Mesodermal cell (in vitro differentiated cells): ENCODE measurements at regions not wholly inside any gene's neighbourhood (a gene's known extent, or its start where the extent isn't known, plus 50 kb on each side); places are given as distances from the start of the nearest gene placed in this dataset.
"Not testable (repeated sequence)": the region's sequence is repeated elsewhere in the genome, so short reads cannot be mapped to it uniquely, and the experiment has no call there.

Experiments
- H3K27ac ChIP-seq: 2 replicates; pipeline ENCODE4 v1.7.0; 2013; ENCODE audit warnings: mild to moderate bottlenecking, low read depth, low read length, moderate library complexity; ENCODE audit not compliant: severe bottlenecking
- H3K36me3 ChIP-seq: 2 replicates; pipeline ENCODE4 v1.7.1; 2013; ENCODE audit warnings: mild to moderate bottlenecking, low read length, moderate library complexity; ENCODE audit not compliant: control insufficient read depth, insufficient read depth
- H3K4me1 ChIP-seq: one replicate; pipeline ENCODE4 v1.7.1; 2013; ENCODE audit warnings: mild to moderate bottlenecking, low read length; ENCODE audit not compliant: insufficient read depth, control insufficient read depth, poor library complexity, severe bottlenecking
- H3K4me3 ChIP-seq: 2 replicates; pipeline ENCODE4 v1.7.0; 2013; ENCODE audit warnings: low read length, control low read depth, mild to moderate bottlenecking; ENCODE audit not compliant: insufficient read depth, poor library complexity, severe bottlenecking; ENCODE audit errors: extremely low read depth
- H3K9me3 ChIP-seq: 2 replicates; pipeline ENCODE4 v1.7.1; 2013; ENCODE audit warnings: mild to moderate bottlenecking, low read length, moderate library complexity; ENCODE audit not compliant: control insufficient read depth
- WGBS, 2 experiments: methylation state at CpG; one replicate each; pipeline ENCODE4 v1.1.5; 2013; ENCODE audit warnings: missing lambda C conversion rate in 2 of 2; ENCODE audit not compliant: insufficient coverage in 2 of 2; 5-methylcytosine and 5-hydroxymethylcytosine counted together

DNA sequence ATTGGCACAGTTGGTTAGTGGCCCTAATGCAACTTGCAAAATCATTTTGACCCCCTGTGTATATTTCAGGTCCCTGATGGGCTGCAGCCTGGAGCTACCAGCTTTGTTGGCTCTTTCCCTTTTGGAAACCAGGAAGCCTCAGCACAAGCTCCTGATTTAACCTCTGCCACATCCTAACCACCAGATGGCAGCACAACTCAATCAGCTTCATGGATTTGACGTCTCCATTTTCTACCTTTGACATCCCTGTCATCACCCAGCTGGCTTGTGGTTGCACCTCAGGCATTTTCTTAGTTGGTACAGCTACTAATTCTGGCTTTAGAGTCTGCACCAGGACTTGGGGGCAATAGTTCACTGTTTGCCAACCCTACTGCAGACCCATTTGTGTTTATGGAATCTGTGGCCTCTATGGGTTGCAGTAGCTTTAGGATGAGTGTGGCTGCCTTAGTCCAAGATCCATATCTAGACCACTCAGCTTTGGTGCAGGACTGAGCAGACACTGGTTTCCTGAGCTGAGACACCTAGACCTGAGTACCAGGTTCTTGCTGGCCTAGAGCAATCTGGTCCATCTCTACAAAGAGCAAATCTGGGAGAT, 456.2 kb downstream of the REEP3 start:
- Histone ChIP-seq H3K9me3 (no peaks in the 10 kb centered on the region), H3K27ac (no peak overlapping the region), H3K4me1 (no peaks in the 10 kb centered on the region), H3K4me3 (no peak overlapping the region), H3K36me3 (no peaks in the 10 kb centered on the region)
- WGBS, 2 experiments = 8 to 10% methylated on average over 1 of the region's 1 CpG

DNA sequence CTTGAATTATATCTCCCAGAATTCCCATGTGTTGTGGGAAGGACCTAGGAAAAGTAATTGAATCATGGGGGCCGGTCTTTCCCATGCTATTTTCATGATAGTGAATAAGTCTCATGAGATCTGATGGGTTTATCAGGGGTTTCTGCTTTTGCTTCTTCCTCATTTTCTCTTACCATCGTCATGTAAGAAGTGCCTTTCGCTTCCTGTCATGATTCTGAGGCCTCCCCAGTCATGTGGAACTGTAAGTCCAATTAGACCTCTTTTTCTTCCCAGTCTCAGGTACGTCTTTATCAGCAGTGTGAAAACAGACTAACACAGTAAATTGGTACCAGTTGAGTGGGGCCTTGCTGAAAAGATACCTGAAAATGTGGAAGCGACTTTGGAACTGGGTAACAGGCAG, 459.7 kb downstream of the REEP3 start:
- H3K36me3 ChIP-seq, H3K4me3 ChIP-seq, H3K4me1 ChIP-seq, H3K27ac ChIP-seq, H3K9me3 ChIP-seq: not testable (repeated sequence)
- WGBS, 2 experiments = 59 to 80% methylated on average over 2 to 3 of the region's 5 CpGs

DNA sequence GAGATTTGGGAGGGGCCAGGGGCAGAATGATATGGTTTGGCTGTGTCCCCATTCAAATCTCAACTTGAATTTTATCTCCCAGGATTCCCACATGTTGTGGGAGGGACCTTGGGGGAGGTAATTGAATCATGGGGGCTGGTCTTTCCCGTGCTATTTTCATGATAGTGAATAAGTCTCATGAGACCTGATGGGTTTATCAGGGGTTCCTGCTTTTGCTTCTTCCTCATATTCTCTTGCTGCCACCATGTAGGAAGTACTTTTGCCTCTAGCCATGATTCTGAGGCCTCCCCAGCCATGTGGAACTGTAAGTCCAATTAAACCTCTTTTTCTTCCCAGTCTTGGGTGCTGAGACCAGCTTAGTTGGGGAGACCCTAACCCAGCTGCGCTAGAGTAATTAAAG, 462.9 kb downstream of the REEP3 start:
- WGBS, 2 experiments = 0% methylated on average over 1 of the region's 2 CpGs; no CpG with 5 or more reads in 1 of the 2 experiments
- peaks cover 20% of the 10 kb centered on the region for H3K9me3 ChIP-seq

DNA sequence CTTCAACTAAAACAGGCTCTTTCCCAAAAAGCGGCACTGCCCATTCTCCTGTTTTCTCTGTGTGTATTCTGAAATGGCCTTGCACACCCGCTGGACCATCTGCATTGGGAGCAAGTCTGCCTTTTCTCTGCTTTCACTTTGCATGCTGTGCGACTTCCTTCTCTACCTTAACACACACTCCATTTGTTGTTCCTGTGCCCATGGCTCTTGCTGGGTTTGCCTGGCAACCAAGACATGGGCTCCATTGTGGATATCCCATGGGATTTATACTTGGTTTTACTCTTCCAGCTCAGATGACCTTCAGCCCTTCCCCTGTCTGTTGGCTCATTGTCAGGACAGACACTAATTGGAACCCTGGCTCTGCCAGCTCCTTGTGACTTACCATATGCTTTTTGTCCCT, 465.3 kb downstream of the REEP3 start:
- Histone ChIP-seq H3K27ac (no peak overlapping the region), H3K4me3 (no peak overlapping the region), H3K4me1 (no peaks in the 10 kb centered on the region), H3K36me3 (no peaks in the 10 kb centered on the region), H3K9me3 (peaks cover 33% of the 10 kb centered on the region)
- 88% methylated on average over 3 of the region's 3 CpGs for WGBS, 2 experiments

More for the DNA sequence above, 462.9 kb downstream of the REEP3 start:
- H3K36me3 ChIP-seq, H3K4me3 ChIP-seq, H3K4me1 ChIP-seq, H3K27ac ChIP-seq: not testable (repeated sequence)

DNA sequence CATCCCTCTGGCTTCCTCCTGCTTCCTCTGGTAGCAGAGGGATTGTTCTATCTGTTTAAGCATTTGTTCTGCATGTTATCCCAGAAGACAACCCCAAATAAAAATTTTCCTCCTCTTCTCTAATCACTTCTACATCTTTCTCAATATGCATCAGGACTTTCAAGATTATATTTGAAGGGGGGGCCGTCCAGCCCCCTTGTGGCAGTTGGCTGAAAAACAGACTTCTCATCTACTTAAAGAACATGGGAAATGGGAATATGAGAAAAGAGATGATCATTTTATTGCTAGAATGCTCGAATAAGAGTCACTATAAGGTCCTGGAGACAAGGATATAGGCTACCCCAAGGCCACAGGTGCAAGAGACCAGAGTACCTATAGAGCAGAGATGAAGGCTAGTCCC, 466.0 kb downstream of the REEP3 start:
- Histone ChIP-seq H3K36me3 (no peaks in the 10 kb centered on the region), H3K4me3 (no peak overlapping the region), H3K9me3 (peaks cover 33% of the 10 kb centered on the region), H3K4me1 (no peaks in the 10 kb centered on the region), H3K27ac (no peak overlapping the region)
- 38 to 67% methylated on average over 1 of the region's 2 CpGs for WGBS, 2 experiments

DNA sequence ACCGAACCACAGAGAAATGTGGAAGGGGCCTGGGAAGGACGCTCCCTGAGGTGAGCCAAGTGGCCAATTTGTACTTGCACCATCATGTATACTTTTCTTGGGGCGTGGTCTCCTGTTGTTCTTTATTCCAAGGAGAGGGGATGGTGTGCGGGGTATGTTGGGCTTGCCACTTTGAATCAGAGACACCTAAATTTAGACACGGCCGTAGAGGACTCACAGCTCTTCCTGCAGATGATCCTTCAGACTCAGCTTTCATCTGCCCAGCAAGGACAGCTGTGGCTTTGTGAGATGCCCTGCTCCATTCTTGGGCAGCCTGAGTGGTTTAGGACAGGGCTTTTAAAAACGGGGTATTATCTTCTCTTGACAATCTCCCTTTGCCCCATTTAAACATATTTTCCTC, 473.2 kb downstream of the REEP3 start:
- no peak overlapping the region for H3K27ac ChIP-seq

DNA sequence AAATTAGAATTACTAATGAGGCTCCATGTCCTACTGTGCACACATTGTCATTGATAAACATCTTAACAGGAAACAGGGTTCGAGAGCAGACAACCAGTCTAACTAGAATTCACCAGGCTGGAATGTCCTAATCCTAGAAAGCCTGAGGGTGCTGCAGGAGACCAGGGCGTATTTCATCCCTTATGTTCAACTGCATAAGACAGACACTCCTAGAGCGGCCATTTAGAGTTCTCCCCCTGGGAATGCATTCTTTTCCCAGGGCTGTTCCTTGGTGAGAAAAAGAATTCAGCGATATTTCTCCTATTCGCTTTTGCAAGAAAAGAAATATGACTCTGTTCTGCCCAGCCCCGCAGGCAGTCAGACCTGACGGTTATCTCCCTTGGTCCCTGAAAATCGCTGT, 486.0 kb downstream of the REEP3 start:
- no peaks in the 10 kb centered on the region for H3K9me3 ChIP-seq

More for the DNA sequence above, 473.2 kb downstream of the REEP3 start:
- Histone ChIP-seq H3K36me3 (no peaks in the 10 kb centered on the region), H3K9me3 (peaks cover 11% of the 10 kb centered on the region), H3K4me1 (no peaks in the 10 kb centered on the region), H3K4me3 (no peak overlapping the region)
- WGBS, 2 experiments = 87 to 100% methylated on average over 5 of the region's 7 CpGs

DNA sequence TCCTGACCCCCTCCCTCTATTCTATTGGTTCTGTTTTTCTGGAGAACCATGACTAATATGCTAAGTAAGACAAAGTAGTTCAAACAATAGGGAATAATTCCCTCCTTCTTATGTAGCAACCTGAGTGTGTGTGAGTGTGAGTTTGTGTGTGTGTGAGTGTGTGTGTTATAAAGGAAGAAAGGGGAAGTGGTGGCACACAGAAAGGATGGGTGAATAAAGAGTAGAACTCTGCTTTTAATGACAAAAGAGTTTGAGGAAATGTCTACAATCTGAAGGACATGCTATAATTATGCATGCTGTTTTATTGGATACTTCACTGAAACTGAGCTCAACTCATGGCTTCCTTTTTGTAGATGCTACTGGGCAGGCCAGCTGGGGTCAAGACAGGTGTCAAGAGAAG, 489.5 kb downstream of the REEP3 start:
- no peaks in the 10 kb centered on the region for H3K4me1 ChIP-seq
- H3K9me3 ChIP-seq = no peaks in the 10 kb centered on the region
- H3K27ac ChIP-seq = no peak overlapping the region
- H3K4me3 ChIP-seq = no peak overlapping the region
- H3K36me3 ChIP-seq = no peaks in the 10 kb centered on the region

More for the DNA sequence above, 486.0 kb downstream of the REEP3 start:
- Histone ChIP-seq H3K36me3 (no peaks in the 10 kb centered on the region), H3K27ac (no peak overlapping the region), H3K4me1 (no peaks in the 10 kb centered on the region), H3K4me3 (no peak overlapping the region)
- 83 to 89% methylated on average over 8 of the region's 8 CpGs for WGBS, 2 experiments

DNA sequence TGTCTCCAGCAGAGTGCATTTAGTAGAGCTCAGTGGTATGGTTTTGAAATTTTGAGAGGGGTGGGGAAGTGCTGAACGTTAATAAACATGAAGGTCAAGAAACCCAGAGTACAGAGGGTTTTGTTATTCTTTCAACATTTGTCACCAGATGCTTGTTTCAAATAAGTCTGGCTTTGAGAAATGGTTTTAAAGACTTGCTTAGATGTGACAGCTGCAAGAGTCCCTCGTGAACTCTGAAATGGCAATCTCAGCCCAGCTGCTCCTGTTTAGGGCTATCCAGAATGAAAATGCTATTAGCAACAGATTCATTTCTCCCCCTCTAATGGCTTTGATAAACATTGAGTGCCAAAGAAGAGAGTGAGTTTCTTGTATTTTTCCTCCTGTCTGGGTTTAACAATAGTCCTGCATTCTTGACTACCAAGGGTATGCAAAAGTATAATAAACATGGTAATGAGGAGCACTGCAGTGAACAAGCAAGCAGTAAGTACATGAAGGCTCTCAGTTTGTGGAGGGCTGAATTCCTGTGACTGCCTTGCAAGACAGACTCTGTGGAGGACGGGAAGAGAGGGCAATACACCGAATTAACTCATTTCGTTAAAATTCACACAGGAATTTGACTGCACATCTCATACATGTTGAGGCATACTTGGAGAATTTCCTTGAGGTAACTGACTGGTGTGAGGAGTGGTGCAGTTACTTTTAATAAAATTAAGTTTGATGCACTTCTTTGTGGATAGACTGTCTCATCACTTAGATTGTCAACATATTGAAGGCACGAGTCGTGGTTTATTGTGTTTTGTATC, 490.9 kb downstream of the REEP3 start:
- H3K4me3 ChIP-seq = no peak overlapping the region
- H3K27ac ChIP-seq = no peak overlapping the region
- no peaks in the 10 kb centered on the region for H3K36me3 ChIP-seq
- no peaks in the 10 kb centered on the region for H3K4me1 ChIP-seq
- 50 to 71% methylated on average over 1 of the region's 7 CpGs for WGBS, 2 experiments
- no peaks in the 10 kb centered on the region for H3K9me3 ChIP-seq

DNA sequence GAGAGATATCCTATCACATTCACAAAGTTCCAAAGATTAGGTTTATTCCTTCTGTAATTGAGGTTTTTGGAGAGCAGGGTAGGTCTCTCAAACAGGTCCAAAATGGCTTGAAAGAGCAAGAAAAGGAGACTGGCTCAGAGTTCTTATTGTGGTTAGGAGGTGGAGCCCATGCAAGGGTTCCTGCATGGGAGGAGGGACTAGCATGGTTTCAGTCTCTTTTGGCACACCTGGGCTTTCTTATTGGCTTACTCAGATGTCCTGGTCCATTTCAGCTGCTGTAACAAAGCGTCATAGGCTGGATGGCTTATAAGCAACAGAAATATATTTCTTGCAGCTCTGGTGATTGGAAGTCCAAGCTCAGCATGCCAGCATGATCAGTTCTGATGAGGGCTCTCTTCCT, 493.1 kb downstream of the REEP3 start:
- Histone ChIP-seq H3K9me3 (no peaks in the 10 kb centered on the region), H3K27ac (no peak overlapping the region), H3K36me3 (no peaks in the 10 kb centered on the region), H3K4me3 (no peak overlapping the region), H3K4me1 (no peaks in the 10 kb centered on the region)
- WGBS, 2 experiments = 80% methylated on average over 1 of the region's 1 CpG

DNA sequence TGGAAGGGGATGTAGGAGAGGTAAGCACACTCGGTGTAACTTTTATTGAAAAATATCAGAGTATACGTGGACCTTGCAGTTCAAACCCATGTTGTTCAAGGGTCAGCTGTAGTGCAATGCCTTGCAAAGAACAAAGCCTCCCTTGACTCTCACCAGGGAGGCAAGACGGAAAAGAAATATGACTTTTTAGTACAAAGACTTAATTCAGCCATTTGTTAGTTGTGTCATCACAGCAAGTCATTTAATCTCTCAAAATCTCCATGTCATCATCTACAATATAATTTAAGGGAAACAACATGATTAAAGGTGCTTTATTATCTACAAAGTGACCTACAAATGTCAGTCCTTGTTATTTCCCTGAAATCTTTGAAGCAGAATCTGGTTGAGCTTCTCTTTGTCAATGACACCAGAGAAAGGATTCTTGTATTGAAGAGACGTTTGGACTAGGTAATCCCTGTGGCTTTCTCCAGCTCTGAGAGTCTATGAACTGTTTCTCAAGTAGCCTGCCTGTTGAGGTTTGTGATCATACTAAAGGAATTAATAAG, 502.8 kb downstream of the REEP3 start:
- Histone ChIP-seq H3K27ac (no peak overlapping the region), H3K36me3 (no peaks in the 10 kb centered on the region), H3K4me3 (no peak overlapping the region), H3K9me3 (no peaks in the 10 kb centered on the region), H3K4me1 (no peaks in the 10 kb centered on the region)
- 87 to 94% methylated on average over 3 of the region's 4 CpGs for WGBS, 2 experiments
